HG03066 (cell line): ENCODE measurements at regions not wholly inside any gene's neighbourhood (a gene's known extent, or its start where the extent isn't known, plus 50 kb on each side); places are given as distances from the start of the nearest gene placed in this dataset.
"Not testable (repeated sequence)": the region's sequence is repeated elsewhere in the genome, so short reads cannot be mapped to it uniquely, and the experiment has no call there.

Experiments used
- ATAC-seq: cut with Tn5 transposase; IDR thresholded peaks from one replicate; pipeline ENCODE4 v1.9.1; 2021; ENCODE audit warnings: low read depth; ENCODE audit not compliant: unreplicated experiment

- no peak for ATAC-seq
Observed at GRCh38 chr2:67888351-67889005, 174.3 kb downstream of the C1D start.

- no peak for ATAC-seq
Observed at GRCh38 chr2:67889056-67889455, 173.7 kb downstream of the C1D start.

GRCh38 chr2:67891642-67892041 lies 171.2 kb downstream of the C1D start:
- no peak for ATAC-seq

- ATAC-seq, result no peak
Observed at GRCh38 chr2:67892339-67892846, 170.4 kb downstream of the C1D start.

- ATAC-seq, result no peak
Observed at GRCh38 chr2:67895227-67895941, 167.4 kb downstream of the C1D start.

- no peak for ATAC-seq
Observed at GRCh38 chr2:67896076-67896475, 166.7 kb downstream of the C1D start.

GRCh38 chr2:67896476-67896875 lies 166.3 kb downstream of the C1D start:
- no peak for ATAC-seq

- no peak for ATAC-seq
Observed at GRCh38 chr2:67898595-67898994, 164.2 kb downstream of the C1D start.

- ATAC-seq, result no peak
Observed at GRCh38 chr2:67899187-67899586, 163.6 kb downstream of the C1D start.

- ATAC-seq, result no peak
Observed at GRCh38 chr2:67900826-67901225, 162.0 kb downstream of the C1D start.

GRCh38 chr2:67904566-67904965 lies 158.2 kb downstream of the C1D start:
- no peak for ATAC-seq

GRCh38 chr2:67904966-67905365 lies 157.8 kb downstream of the C1D start:
- no peak for ATAC-seq

- not testable (repeated sequence) for ATAC-seq
Observed at GRCh38 chr2:67906547-67906946, 156.3 kb downstream of the C1D start.

GRCh38 chr2:67917332-67918054 lies 145.3 kb downstream of the C1D start:
- ATAC-seq, result no peak

- no peak for ATAC-seq
Observed at GRCh38 chr2:67918471-67918870, 144.3 kb downstream of the C1D start.

- ATAC-seq, result no peak
Observed at GRCh38 chr2:67919490-67919889, 143.3 kb downstream of the C1D start.

GRCh38 chr2:67922080-67922785 lies 140.6 kb downstream of the C1D start:
- ATAC-seq, result no peak

- ATAC-seq, result no peak
Observed at GRCh38 chr2:67923696-67924095, 139.1 kb downstream of the C1D start.

- no peak for ATAC-seq
Observed at GRCh38 chr2:67927501-67927900, 135.3 kb downstream of the C1D start.

GRCh38 chr2:67930156-67930555 lies 132.6 kb downstream of the C1D start:
- ATAC-seq, result no peak

GRCh38 chr2:67936969-67937368 lies 125.8 kb downstream of the C1D start:
- ATAC-seq, result no peak
